ENCODE measurements at regions not wholly inside any gene's neighbourhood (a gene's known extent, or its start where the extent isn't known, plus 50 kb on each side); places are given as distances from the start of the nearest gene placed in this dataset.

DNA sequence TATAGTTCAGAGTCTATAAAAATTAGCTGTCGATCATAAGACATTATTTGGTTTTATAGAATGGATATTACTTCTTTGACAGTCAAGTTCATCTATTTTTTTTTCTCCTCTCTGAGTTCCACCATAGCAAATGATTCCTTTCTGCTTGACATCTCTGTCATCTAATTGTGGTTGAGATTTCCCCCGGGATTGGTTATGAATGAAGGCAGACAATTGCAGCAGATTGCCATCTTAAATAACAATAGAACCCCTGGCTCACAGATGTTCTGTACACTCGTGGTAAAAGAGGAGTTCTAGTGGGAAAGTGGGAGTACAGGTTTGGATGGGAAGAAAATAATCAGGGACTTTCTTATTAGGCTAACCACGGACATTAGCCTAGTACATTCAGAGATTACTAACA is 292.1 kb upstream of the NRXN1 start:
- H3K4me3 Mint-ChIP-seq = no peak overlapping the region
- H3K4me1 ChIP-seq (ENCODE audit: insufficient read depth) = no peaks in the 10 kb centered on the region
- H3K27me3 ChIP-seq (ENCODE audit: insufficient read depth) = no peaks in the 10 kb centered on the region
- H3K9me3 Mint-ChIP-seq = peaks cover 8% of the 10 kb centered on the region
- ATAC-seq (no peak), DNase-seq (ENCODE audit: low spot score) (no peak)
- H3F3A ChIP-seq (replicated peaks; ENCODE audit: low read depth) = no peaks in the 10 kb centered on the region
- H3K36me3 Mint-ChIP-seq (ENCODE audit: low read depth) = peaks cover 8% of the 10 kb centered on the region; the same call in 2 of the 3 replicates
- H3K4me3 ChIP-seq = no peak overlapping the region
- H3K9me2 ChIP-seq (ENCODE audit: insufficient read depth) = peaks cover 6% of the 10 kb centered on the region; the same call in 1 of the 2 replicates
- H3K27ac Mint-ChIP-seq = peak overlapping the region; percentile 34; the same call in 1 of the 2 replicates
- H3K4me1 Mint-ChIP-seq = peaks cover 10% of the 10 kb centered on the region
- H2AFZ ChIP-seq = no peak overlapping the region
- no peaks in the 10 kb centered on the region for H4K20me1 ChIP-seq (replicated peaks; ENCODE audit: insufficient read depth)
- H3K27me3 Mint-ChIP-seq (ENCODE audit: insufficient read depth, low read depth, poor library complexity) = no peaks in the 10 kb centered on the region
- no peaks in the 10 kb centered on the region for H3K79me2 ChIP-seq (replicated peaks; ENCODE audit: insufficient read depth)
- TF ChIP-seq, protein P1, sequence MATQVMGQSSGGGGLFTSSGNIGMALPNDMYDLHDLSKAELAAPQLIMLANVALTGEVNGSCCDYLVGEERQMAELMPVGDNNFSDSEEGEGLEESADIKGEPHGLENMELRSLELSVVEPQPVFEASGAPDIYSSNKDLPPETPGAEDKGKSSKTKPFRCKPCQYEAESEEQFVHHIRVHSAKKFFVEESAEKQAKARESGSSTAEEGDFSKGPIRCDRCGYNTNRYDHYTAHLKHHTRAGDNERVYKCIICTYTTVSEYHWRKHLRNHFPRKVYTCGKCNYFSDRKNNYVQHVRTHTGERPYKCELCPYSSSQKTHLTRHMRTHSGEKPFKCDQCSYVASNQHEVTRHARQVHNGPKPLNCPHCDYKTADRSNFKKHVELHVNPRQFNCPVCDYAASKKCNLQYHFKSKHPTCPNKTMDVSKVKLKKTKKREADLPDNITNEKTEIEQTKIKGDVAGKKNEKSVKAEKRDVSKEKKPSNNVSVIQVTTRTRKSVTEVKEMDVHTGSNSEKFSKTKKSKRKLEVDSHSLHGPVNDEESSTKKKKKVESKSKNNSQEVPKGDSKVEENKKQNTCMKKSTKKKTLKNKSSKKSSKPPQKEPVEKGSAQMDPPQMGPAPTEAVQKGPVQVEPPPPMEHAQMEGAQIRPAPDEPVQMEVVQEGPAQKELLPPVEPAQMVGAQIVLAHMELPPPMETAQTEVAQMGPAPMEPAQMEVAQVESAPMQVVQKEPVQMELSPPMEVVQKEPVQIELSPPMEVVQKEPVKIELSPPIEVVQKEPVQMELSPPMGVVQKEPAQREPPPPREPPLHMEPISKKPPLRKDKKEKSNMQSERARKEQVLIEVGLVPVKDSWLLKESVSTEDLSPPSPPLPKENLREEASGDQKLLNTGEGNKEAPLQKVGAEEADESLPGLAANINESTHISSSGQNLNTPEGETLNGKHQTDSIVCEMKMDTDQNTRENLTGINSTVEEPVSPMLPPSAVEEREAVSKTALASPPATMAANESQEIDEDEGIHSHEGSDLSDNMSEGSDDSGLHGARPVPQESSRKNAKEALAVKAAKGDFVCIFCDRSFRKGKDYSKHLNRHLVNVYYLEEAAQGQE (IDR thresholded peaks at IDR 0.05; ENCODE audit: unreplicated experiment) = no peak
- TF ChIP-seq STAT1 (IDR thresholded peaks at IDR 0.05; ENCODE audit: unreplicated experiment) (no peak), NANOG (IDR thresholded peaks at IDR 0.05; ENCODE audit: borderline replicate concordance) (no peak), POLR2AphosphoS5 (IDR thresholded peaks at IDR 0.05; ENCODE audit: low read depth) (no peak), JUNB (IDR thresholded peaks at IDR 0.05; ENCODE audit: unreplicated experiment) (no peak), CREB1 (CRISPR knock-in tag; IDR thresholded peaks at IDR 0.05; ENCODE audit: low read depth) (no peak), ZNF331 (CRISPR knock-in tag; IDR thresholded peaks at IDR 0.05; ENCODE audit: low read depth) (no peak), EZH2 (IDR thresholded peaks at IDR 0.05; ENCODE audit: low read depth, unreplicated experiment) (no peak), EZH2phosphoT487 (IDR thresholded peaks at IDR 0.05; ENCODE audit: unreplicated experiment) (no peak), ZNF114 (CRISPR knock-in tag; IDR thresholded peaks at IDR 0.05) (no peak), ZNF462 (CRISPR knock-in tag; IDR thresholded peaks at IDR 0.05) (no peak)
- TF ChIP-seq, protein P2, sequence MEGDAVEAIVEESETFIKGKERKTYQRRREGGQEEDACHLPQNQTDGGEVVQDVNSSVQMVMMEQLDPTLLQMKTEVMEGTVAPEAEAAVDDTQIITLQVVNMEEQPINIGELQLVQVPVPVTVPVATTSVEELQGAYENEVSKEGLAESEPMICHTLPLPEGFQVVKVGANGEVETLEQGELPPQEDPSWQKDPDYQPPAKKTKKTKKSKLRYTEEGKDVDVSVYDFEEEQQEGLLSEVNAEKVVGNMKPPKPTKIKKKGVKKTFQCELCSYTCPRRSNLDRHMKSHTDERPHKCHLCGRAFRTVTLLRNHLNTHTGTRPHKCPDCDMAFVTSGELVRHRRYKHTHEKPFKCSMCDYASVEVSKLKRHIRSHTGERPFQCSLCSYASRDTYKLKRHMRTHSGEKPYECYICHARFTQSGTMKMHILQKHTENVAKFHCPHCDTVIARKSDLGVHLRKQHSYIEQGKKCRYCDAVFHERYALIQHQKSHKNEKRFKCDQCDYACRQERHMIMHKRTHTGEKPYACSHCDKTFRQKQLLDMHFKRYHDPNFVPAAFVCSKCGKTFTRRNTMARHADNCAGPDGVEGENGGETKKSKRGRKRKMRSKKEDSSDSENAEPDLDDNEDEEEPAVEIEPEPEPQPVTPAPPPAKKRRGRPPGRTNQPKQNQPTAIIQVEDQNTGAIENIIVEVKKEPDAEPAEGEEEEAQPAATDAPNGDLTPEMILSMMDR (conservative IDR thresholded peaks at IDR 0.05; ENCODE audit: low read depth in 2 of 2) = no peak
- TF ChIP-seq, protein P3, sequence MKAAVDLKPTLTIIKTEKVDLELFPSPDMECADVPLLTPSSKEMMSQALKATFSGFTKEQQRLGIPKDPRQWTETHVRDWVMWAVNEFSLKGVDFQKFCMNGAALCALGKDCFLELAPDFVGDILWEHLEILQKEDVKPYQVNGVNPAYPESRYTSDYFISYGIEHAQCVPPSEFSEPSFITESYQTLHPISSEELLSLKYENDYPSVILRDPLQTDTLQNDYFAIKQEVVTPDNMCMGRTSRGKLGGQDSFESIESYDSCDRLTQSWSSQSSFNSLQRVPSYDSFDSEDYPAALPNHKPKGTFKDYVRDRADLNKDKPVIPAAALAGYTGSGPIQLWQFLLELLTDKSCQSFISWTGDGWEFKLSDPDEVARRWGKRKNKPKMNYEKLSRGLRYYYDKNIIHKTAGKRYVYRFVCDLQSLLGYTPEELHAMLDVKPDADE (IDR thresholded peaks at IDR 0.05) = no peak
- no peak overlapping the region for H3K27ac ChIP-seq (ENCODE audit: low read depth)
- peak overlapping the region; percentile 16; the same call in 1 of the 2 replicates for H3K4me2 ChIP-seq
- 0 out of 2 replicates have a peak, but pooled peaks cover under 1% of the 10 kb centered on the region for H3K36me3 ChIP-seq (ENCODE audit: insufficient read depth)

All from GM23338 (cell line).